HEK293 (cell line): ENCODE measurements at regions not wholly inside any gene's neighbourhood (a gene's known extent, or its start where the extent isn't known, plus 50 kb on each side); places are given as distances from the start of the nearest gene placed in this dataset.

ENCODE experiments used
- CTCF ChIA-PET: fragments of 350-600 bp; formaldehyde crosslinking; extraction: SDS; loops from one replicate; lab custom pipeline; 2021; ENCODE audit warnings: antibody characterized with exemption; lab: Yijun Ruan, JAX
- POLR2A ChIA-PET: fragments of 300-600 bp; formaldehyde crosslinking; extraction: SDS; loops from one replicate; lab custom pipeline; 2020; ENCODE audit warnings: antibody characterized with exemption, inconsistent platforms; lab: Yijun Ruan, JAX
- H3K27ac ChIP-seq: fragments of 200-500 bp; sonication (Bioruptor generic); 2 replicates; pipeline ENCODE4 v1.5.1; 2014; ENCODE audit warnings: low read depth, low read length, control low read depth, inconsistent platforms; ENCODE audit errors: extremely low read depth
- H3K36me3 ChIP-seq, 2 experiments: fragments of 200-500 bp in 1 of 2; sonication (Bioruptor generic) in 1 of 2; 1 replicate in 1 of 2; 2 replicates in 1 of 2; pipeline ENCODE4 v1.5.1; 2014 to 2017; ENCODE audit warnings: inconsistent platforms in 2 of 2, low read length in 2 of 2; ENCODE audit not compliant: control insufficient read depth in 2 of 2, insufficient read depth in 1 of 2
- H3K4me1 ChIP-seq: fragments of 200-500 bp; sonication (Bioruptor generic); 2 replicates; pipeline ENCODE4 v1.5.1; 2014; ENCODE audit warnings: mild to moderate bottlenecking, low read length, inconsistent platforms; ENCODE audit not compliant: control insufficient read depth, insufficient read depth
- H3K4me3 ChIP-seq: 2 replicates; pipeline ENCODE4 v1.5.1; 2011; ENCODE audit warnings: low read depth, mild to moderate bottlenecking, control low read depth, low read length, moderate library complexity
- H3K9me3 ChIP-seq: fragments of 200-500 bp; sonication (Bioruptor generic); 2 replicates; pipeline ENCODE4 v1.5.1; 2014; ENCODE audit warnings: low read depth, low read length, inconsistent platforms; ENCODE audit not compliant: control insufficient read depth, insufficient read depth
- FEZF1 ChIP-seq: fragments of 450-650 bp; formaldehyde crosslinking; IDR thresholded peaks from 2 replicates; pipeline ENCODE4 v1.5.1; 2016; ENCODE audit warnings: missing biosample characterization, missing genetic modification characterization
- KLF8 ChIP-seq: fragments of 450-650 bp; formaldehyde crosslinking; IDR thresholded peaks from 2 replicates; pipeline ENCODE4 v1.5.1; 2016; ENCODE audit warnings: missing biosample characterization, missing genetic modification characterization
- WT1 ChIP-seq: fragments of 450-650 bp; formaldehyde crosslinking; IDR thresholded peaks from 2 replicates; pipeline ENCODE4 v1.5.1; 2016; ENCODE audit warnings: missing biosample characterization, missing genetic modification characterization
- ZBTB1 ChIP-seq: fragments of 450-650 bp; formaldehyde crosslinking; IDR thresholded peaks from 2 replicates; pipeline ENCODE4 v1.5.1; 2016; ENCODE audit warnings: missing biosample characterization, missing genetic modification characterization
- ZFHX2 ChIP-seq: fragments of 450-650 bp; formaldehyde crosslinking; conservative IDR thresholded peaks from 2 replicates; pipeline ENCODE4 v1.5.1; 2016; ENCODE audit warnings: missing biosample characterization, missing genetic modification characterization
- ZNF140 ChIP-seq: fragments of 450-650 bp; formaldehyde crosslinking; IDR thresholded peaks from 2 replicates; pipeline ENCODE4 v1.5.1; 2016; ENCODE audit warnings: missing biosample characterization, missing genetic modification characterization
- ZNF175 ChIP-seq: fragments of 450-650 bp; formaldehyde crosslinking; IDR thresholded peaks from 2 replicates; pipeline ENCODE4 v1.5.1; 2016; ENCODE audit warnings: missing biosample characterization, missing genetic modification characterization
- ZNF404 ChIP-seq: fragments of 450-650 bp; formaldehyde crosslinking; IDR thresholded peaks from 2 replicates; pipeline ENCODE4 v1.5.1; 2017; ENCODE audit warnings: missing biosample characterization, missing genetic modification characterization
- ZNF426 ChIP-seq: fragments of 450-650 bp; formaldehyde crosslinking; IDR thresholded peaks from 2 replicates; pipeline ENCODE4 v1.5.1; 2017; ENCODE audit warnings: missing biosample characterization, missing genetic modification characterization, mild to moderate bottlenecking, inconsistent platforms, moderate library complexity
- ZNF501 ChIP-seq: fragments of 450-650 bp; formaldehyde crosslinking; IDR thresholded peaks from 2 replicates; pipeline ENCODE4 v1.5.1; 2016; ENCODE audit warnings: missing biosample characterization, missing genetic modification characterization
- ZNF561 ChIP-seq: fragments of 450-650 bp; IDR thresholded peaks from 2 replicates; pipeline ENCODE4 v1.5.1; 2018; ENCODE audit warnings: missing biosample characterization, missing genetic modification characterization, borderline replicate concordance
- ZNF664 ChIP-seq: fragments of 450-650 bp; formaldehyde crosslinking; IDR thresholded peaks from 2 replicates; pipeline ENCODE4 v1.5.1; 2016; ENCODE audit warnings: missing biosample characterization, missing genetic modification characterization
- ZNF707 ChIP-seq: fragments of 450-650 bp; formaldehyde crosslinking; IDR thresholded peaks from 2 replicates; pipeline ENCODE4 v1.5.1; 2016; ENCODE audit warnings: missing biosample characterization, missing genetic modification characterization
- ZNF768 ChIP-seq: fragments of 450-650 bp; formaldehyde crosslinking; IDR thresholded peaks from 2 replicates; pipeline ENCODE4 v1.5.1; 2018; ENCODE audit warnings: missing biosample characterization, mild to moderate bottlenecking, missing genetic modification characterization
- ZNF776 ChIP-seq: fragments of 450-650 bp; formaldehyde crosslinking; IDR thresholded peaks from 2 replicates; pipeline ENCODE4 v1.5.0; 2017; ENCODE audit warnings: missing biosample characterization, missing genetic modification characterization, borderline replicate concordance
- TF ChIP-seq, protein P1 (sequence below): fragments of 450-650 bp; formaldehyde crosslinking; IDR thresholded peaks from 2 replicates; pipeline ENCODE4 v1.5.1; 2016; ENCODE audit warnings: missing biosample characterization, missing genetic modification characterization
- TF ChIP-seq, protein P2 (sequence below): IDR thresholded peaks from 2 replicates; pipeline ENCODE4 v1.6.1; 2011; ENCODE audit warnings: mild to moderate bottlenecking, low read depth, low read length, borderline replicate concordance
- TF ChIP-seq, protein P3 (sequence below): fragments of 450-650 bp; formaldehyde crosslinking; IDR thresholded peaks from 2 replicates; pipeline ENCODE4 v1.5.1; 2017; ENCODE audit warnings: missing biosample characterization, missing genetic modification characterization
- TF ChIP-seq, protein P4 (sequence below): fragments of 450-650 bp; formaldehyde crosslinking; IDR thresholded peaks from 2 replicates; pipeline ENCODE4 v1.5.1; 2017; ENCODE audit warnings: missing biosample characterization, missing genetic modification characterization
- TF ChIP-seq, protein P5 (sequence below): fragments of 450-650 bp; formaldehyde crosslinking; IDR thresholded peaks from 2 replicates; pipeline ENCODE4 v1.5.1; 2016; ENCODE audit warnings: missing biosample characterization, missing genetic modification characterization

DNA sequence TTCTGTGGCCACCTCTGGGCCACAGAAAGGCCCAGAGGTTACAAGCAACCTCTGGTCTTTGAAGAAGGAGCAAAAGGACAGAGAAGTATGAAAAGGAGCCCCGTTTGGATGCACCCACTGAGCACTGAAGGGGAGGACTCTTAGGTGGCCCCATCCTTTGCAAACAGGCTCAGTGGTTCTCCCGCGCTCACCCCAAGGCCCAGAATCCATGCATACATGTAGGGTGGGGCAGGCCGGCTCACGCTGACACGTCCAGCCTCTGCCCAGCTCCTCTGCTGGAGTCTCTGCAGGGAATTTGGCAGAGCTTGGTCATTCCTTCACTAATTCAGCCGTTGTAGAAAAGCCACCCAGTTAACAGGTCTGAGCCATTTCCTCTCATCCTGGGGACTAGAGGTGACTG is 61.3 kb upstream of the AJAP1 start:
- Histone ChIP-seq H3K9me3 (no peaks in the 10 kb centered on the region), H3K36me3 (no peaks in the 10 kb centered on the region), H3K4me3 (no peak overlapping the region), H3K4me1 (no peaks in the 10 kb centered on the region), H3K27ac (no peak overlapping the region)
- CTCF ChIA-PET = no interaction called here
- POLR2A ChIA-PET = no interaction called here
- TF ChIP-seq ZNF175 (tag by site-specific recombination) (no peak), ZNF768 (tag by site-specific recombination) (no peak), ZNF776 (tag by site-specific recombination) (no peak), ZBTB1 (no peak), WT1 (tag by site-specific recombination) (no peak), KLF8 (tag by site-specific recombination) (no peak), ZNF707 (tag by site-specific recombination) (no peak), ZNF404 (tag by site-specific recombination) (no peak), FEZF1 (no peak), ZNF140 (tag by site-specific recombination) (no peak), ZFHX2 (tag by site-specific recombination) (no peak), ZNF664 (tag by site-specific recombination) (no peak)
- TF ChIP-seq, protein P1, sequence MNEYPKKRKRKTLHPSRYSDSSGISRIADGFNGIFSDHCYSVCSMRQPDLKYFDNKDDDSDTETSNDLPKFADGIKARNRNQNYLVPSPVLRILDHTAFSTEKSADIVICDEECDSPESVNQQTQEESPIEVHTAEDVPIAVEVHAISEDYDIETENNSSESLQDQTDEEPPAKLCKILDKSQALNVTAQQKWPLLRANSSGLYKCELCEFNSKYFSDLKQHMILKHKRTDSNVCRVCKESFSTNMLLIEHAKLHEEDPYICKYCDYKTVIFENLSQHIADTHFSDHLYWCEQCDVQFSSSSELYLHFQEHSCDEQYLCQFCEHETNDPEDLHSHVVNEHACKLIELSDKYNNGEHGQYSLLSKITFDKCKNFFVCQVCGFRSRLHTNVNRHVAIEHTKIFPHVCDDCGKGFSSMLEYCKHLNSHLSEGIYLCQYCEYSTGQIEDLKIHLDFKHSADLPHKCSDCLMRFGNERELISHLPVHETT = no peak
- TF ChIP-seq, protein P2, sequence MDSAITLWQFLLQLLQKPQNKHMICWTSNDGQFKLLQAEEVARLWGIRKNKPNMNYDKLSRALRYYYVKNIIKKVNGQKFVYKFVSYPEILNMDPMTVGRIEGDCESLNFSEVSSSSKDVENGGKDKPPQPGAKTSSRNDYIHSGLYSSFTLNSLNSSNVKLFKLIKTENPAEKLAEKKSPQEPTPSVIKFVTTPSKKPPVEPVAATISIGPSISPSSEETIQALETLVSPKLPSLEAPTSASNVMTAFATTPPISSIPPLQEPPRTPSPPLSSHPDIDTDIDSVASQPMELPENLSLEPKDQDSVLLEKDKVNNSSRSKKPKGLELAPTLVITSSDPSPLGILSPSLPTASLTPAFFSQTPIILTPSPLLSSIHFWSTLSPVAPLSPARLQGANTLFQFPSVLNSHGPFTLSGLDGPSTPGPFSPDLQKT = no peak
- TF ChIP-seq, protein P3, sequence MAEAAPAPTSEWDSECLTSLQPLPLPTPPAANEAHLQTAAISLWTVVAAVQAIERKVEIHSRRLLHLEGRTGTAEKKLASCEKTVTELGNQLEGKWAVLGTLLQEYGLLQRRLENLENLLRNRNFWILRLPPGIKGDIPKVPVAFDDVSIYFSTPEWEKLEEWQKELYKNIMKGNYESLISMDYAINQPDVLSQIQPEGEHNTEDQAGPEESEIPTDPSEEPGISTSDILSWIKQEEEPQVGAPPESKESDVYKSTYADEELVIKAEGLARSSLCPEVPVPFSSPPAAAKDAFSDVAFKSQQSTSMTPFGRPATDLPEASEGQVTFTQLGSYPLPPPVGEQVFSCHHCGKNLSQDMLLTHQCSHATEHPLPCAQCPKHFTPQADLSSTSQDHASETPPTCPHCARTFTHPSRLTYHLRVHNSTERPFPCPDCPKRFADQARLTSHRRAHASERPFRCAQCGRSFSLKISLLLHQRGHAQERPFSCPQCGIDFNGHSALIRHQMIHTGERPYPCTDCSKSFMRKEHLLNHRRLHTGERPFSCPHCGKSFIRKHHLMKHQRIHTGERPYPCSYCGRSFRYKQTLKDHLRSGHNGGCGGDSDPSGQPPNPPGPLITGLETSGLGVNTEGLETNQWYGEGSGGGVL = no peak
- TF ChIP-seq, protein P4, sequence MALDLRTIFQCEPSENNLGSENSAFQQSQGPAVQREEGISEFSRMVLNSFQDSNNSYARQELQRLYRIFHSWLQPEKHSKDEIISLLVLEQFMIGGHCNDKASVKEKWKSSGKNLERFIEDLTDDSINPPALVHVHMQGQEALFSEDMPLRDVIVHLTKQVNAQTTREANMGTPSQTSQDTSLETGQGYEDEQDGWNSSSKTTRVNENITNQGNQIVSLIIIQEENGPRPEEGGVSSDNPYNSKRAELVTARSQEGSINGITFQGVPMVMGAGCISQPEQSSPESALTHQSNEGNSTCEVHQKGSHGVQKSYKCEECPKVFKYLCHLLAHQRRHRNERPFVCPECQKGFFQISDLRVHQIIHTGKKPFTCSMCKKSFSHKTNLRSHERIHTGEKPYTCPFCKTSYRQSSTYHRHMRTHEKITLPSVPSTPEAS (tag by site-specific recombination) = no peak

DNA sequence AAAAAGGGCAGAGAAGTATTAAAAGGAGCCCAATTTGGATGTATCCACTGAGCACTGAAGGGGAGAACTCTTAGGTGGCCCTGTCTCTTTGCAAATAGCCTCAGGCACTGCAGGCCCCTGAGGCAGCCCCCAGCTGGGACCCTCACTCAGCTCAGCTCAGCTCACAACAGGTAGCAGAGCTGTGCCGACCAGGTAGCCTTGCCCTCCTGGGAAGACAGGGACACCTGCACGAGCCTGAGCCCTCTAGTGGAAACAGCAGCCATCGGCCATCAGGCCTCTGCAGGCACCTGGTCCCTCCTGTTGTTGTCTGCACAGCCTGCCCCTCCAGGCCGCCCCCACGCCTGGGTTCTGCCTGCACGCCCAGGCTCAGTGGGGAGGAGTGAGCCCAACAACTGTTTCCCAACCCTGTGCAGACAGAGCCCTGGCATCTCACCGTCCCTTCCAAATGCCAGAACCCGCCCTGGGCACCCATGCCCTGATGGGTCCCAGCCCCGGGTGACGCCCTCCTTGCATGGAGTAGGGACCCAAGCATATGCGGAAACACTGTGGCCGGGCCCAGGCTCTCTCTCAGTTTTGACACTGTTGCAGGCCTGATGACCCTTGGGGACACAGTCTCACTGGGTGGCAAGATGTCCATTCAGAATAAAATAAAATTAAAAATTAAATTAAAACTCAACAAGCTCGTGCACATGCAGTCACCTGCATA is 60.0 kb upstream of the AJAP1 start:
- Histone ChIP-seq H3K4me3 (no peak overlapping the region), H3K4me1 (no peaks in the 10 kb centered on the region), H3K27ac (no peak overlapping the region), H3K9me3 (no peaks in the 10 kb centered on the region), H3K36me3 (no peaks in the 10 kb centered on the region)
- TF ChIP-seq ZNF501 (tag by site-specific recombination) (no peak), ZNF426 (tag by site-specific recombination) (no peak), ZNF561 (tag by site-specific recombination) (no peak)
- TF ChIP-seq, protein P3 = no peak
- TF ChIP-seq, protein P5, sequence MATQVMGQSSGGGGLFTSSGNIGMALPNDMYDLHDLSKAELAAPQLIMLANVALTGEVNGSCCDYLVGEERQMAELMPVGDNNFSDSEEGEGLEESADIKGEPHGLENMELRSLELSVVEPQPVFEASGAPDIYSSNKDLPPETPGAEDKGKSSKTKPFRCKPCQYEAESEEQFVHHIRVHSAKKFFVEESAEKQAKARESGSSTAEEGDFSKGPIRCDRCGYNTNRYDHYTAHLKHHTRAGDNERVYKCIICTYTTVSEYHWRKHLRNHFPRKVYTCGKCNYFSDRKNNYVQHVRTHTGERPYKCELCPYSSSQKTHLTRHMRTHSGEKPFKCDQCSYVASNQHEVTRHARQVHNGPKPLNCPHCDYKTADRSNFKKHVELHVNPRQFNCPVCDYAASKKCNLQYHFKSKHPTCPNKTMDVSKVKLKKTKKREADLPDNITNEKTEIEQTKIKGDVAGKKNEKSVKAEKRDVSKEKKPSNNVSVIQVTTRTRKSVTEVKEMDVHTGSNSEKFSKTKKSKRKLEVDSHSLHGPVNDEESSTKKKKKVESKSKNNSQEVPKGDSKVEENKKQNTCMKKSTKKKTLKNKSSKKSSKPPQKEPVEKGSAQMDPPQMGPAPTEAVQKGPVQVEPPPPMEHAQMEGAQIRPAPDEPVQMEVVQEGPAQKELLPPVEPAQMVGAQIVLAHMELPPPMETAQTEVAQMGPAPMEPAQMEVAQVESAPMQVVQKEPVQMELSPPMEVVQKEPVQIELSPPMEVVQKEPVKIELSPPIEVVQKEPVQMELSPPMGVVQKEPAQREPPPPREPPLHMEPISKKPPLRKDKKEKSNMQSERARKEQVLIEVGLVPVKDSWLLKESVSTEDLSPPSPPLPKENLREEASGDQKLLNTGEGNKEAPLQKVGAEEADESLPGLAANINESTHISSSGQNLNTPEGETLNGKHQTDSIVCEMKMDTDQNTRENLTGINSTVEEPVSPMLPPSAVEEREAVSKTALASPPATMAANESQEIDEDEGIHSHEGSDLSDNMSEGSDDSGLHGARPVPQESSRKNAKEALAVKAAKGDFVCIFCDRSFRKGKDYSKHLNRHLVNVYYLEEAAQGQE (tag by site-specific recombination) = no peak
- ChIA-PET POLR2A (no interaction called here), CTCF (no interaction called here)
